Ovary (tissue), 7 donors: ENCODE measurements at regions not wholly inside any gene's neighbourhood (a gene's known extent, or its start where the extent isn't known, plus 50 kb on each side); places are given as distances from the start of the nearest gene placed in this dataset.

Experiments used
- DNase-seq, 5 donors: peaks; one replicate each; pipeline ENCODE4 v3.0.0-alpha.2; 2019 to 2020
- H3K27ac ChIP-seq, 2 donors: fragments of 200-600 bp; one replicate each; pipeline versions ENCODE4 v1.5.1 to v1.8.0; 2019 to 2022
- H3K27me3 ChIP-seq: fragments of 200-600 bp; one replicate; pipeline ENCODE4 v1.8.0; 2022
- H3K36me3 ChIP-seq: fragments of 200-600 bp; sonication (generic); one replicate; pipeline ENCODE4 v1.5.1; 2019
- H3K4me1 ChIP-seq: one replicate; pipeline ENCODE4 v1.8.1; 2013; ENCODE audit warnings: mild to moderate bottlenecking, moderate library complexity; ENCODE audit not compliant: insufficient read depth
- H3K4me3 ChIP-seq: fragments of 200-600 bp; sonication (generic); one replicate; pipeline ENCODE4 v1.5.1; 2017
- H3K9me3 ChIP-seq, 2 donors: fragments of 200-600 bp in 1 of 2; sonication (generic) in 1 of 2; one replicate each; pipeline versions ENCODE4 v1.5.1 to v1.8.1; 2013 to 2019; ENCODE audit warnings: mild to moderate bottlenecking in 1 of 2, moderate library complexity in 1 of 2
- EP300 ChIP-seq: sonication (generic); formaldehyde crosslinking; IDR thresholded peaks from one replicate; pipeline ENCODE4 v1.6.1; 2017; ENCODE audit warnings: antibody characterized with exemption
- POLR2A ChIP-seq: fragments of 450-650 bp; IDR thresholded peaks from one replicate; pipeline ENCODE4 v1.6.1; 2017; ENCODE audit warnings: antibody characterized with exemption, mild to moderate bottlenecking, moderate library complexity
- WGBS, 3 donors: extraction: QIAGEN DNeasy Blood & Tissue Kit in 1 of 3; methylation state at CpG; one replicate each; pipeline versions ENCODE4 v1.1.5 to v1.1.7; 2013 to 2017; 5-methylcytosine and 5-hydroxymethylcytosine counted together
- intact Hi-C, 4 donors: fragments of 100-400 bp; cut with DNase I; formaldehyde crosslinking; loops; one replicate each; pipeline versions ENCODE4 v1.11.0 to v1.15.1; 2022 to 2023
- TF ChIP-seq, protein P1 (sequence below), 3 donors: fragments of 450-650 bp in 2 of 3; fragments of 200-600 bp in 1 of 3; IDR thresholded peaks; one replicate each; pipeline versions ENCODE4 v1.5.1 to v1.8.0; 2016 to 2022; ENCODE audit warnings: antibody characterized with exemption in 3 of 3, mild to moderate bottlenecking in 1 of 3
- donor health status: DM: no; HTN: no; CAD: no; lungs with moderate emphysema.
- donor health status: DM: no; HTN: no; CAD: no.
- donor health status: Bipolar disorder and iron deficiency.
- donor health status: DM: no; HTN: no; CAD: no.
- donor health status: DM: yes; HTN: yes; CAD: no.

DNA sequence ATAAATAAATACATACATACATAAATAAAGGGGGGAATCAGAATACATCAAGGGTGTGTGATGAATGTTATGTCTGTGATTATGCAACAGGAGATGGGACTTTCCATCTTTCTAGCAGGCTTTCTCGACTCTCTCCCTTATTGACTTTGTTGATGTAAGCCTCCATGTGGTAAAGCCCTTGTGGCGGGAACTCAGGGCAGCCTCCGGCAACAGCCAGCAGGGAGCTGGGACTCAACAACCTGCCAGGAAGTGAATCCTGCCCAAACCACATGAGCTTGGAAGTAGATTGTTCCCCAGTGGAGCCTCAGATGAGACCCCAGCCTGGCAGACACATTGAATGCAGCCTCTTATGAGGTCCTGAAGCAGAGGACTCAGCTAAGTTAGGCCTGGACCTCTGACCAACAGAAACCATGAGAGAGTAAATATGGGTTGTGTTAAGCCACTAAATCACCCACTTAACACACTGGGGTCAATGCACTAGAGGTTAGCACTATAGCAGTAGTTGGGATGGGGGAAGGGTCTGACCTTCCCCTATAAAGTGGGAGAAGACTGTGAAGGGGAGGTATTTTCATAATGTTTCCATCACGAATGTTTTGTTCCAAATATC, 104.0 kb downstream of the JCAD start:
- H3K27me3 ChIP-seq = no peaks in the 10 kb centered on the region
- no peaks in the 10 kb centered on the region for H3K36me3 ChIP-seq
- H3K9me3 ChIP-seq = no peaks in the 10 kb centered on the region
- intact Hi-C loops = no loop called here
- TF ChIP-seq POLR2A (no peak), EP300 (no peak)
- TF ChIP-seq, protein P1, sequence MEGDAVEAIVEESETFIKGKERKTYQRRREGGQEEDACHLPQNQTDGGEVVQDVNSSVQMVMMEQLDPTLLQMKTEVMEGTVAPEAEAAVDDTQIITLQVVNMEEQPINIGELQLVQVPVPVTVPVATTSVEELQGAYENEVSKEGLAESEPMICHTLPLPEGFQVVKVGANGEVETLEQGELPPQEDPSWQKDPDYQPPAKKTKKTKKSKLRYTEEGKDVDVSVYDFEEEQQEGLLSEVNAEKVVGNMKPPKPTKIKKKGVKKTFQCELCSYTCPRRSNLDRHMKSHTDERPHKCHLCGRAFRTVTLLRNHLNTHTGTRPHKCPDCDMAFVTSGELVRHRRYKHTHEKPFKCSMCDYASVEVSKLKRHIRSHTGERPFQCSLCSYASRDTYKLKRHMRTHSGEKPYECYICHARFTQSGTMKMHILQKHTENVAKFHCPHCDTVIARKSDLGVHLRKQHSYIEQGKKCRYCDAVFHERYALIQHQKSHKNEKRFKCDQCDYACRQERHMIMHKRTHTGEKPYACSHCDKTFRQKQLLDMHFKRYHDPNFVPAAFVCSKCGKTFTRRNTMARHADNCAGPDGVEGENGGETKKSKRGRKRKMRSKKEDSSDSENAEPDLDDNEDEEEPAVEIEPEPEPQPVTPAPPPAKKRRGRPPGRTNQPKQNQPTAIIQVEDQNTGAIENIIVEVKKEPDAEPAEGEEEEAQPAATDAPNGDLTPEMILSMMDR (IDR thresholded peaks at IDR 0.05) = no peak
- no peaks in the 10 kb centered on the region for H3K4me1 ChIP-seq
- no peak overlapping the region for H3K27ac ChIP-seq
- 65 to 84% (median 79%) methylated on average over 4 of the region's 4 CpGs for WGBS, 3 donors
- DNase-seq = no peak
- no peak overlapping the region for H3K4me3 ChIP-seq

DNA sequence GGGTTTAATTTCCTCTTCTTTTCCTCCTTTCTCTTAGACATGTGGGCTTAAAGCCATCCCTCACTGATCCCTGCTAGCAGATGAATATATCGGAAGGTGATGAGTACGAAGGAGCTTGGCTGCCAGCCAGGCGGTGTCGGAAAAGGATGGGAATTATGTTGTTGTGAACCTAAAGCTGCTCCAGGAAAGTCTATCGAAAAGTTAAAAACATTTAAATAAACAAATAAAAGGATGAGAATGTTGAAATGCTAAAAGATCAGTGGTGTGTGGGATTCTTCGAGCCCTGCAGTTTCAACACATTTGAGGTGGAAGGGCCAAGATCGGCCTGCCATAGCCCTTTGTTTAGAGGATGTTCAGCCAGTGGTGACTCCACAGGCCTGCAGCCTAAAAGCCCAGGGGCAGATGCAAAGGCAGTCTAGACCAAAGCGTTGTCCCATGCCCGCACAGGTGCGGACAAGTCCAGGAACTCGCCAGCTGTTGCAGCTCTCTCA, 107.9 kb downstream of the JCAD start:
- Histone ChIP-seq H3K36me3 (no peaks in the 10 kb centered on the region), H3K27me3 (no peaks in the 10 kb centered on the region), H3K9me3 (no peaks in the 10 kb centered on the region), H3K27ac (no peak overlapping the region), H3K4me3 (no peak overlapping the region), H3K4me1 (peaks cover 6% of the 10 kb centered on the region)
- WGBS, 3 donors = 53 to 54% (median 53%) methylated on average over 11 of the region's 11 CpGs
- TF ChIP-seq POLR2A = no peak
- TF ChIP-seq EP300 = no peak
- TF ChIP-seq, protein P1 (IDR thresholded peaks at IDR 0.05) = no peak
- intact Hi-C loops = no loop called here
- no peak for DNase-seq

DNA sequence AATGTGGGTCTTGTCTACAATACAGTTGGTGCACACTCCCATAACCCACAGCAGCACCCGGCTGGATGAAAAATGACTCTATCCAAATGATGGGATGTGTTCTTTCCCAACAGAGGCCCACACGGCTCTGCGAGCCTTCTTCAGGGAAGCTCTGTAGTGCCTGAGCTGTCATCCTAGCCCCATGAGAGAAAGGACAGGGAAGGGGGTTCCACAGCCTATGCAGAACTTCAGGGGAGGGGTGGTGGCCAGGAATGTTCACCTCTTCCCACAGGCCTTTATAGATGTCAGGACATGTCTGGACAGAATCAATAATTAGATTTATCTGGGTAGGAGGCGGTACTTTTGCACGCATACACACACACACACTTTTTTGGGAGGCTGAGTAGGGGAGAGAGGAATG, 109.0 kb downstream of the JCAD start:
- DNase-seq = no peak
- Histone ChIP-seq H3K9me3 (no peaks in the 10 kb centered on the region), H3K27ac (no peak overlapping the region), H3K4me1 (peaks cover 6% of the 10 kb centered on the region), H3K36me3 (no peaks in the 10 kb centered on the region), H3K27me3 (no peaks in the 10 kb centered on the region), H3K4me3 (no peak overlapping the region)
- intact Hi-C loops = no loop called here
- 69 to 88% (median 73%) methylated on average over 5 of the region's 5 CpGs for WGBS, 3 donors
- TF ChIP-seq EP300 (no peak), POLR2A (no peak)
- TF ChIP-seq, protein P1 (IDR thresholded peaks at IDR 0.05) = no peak

DNA sequence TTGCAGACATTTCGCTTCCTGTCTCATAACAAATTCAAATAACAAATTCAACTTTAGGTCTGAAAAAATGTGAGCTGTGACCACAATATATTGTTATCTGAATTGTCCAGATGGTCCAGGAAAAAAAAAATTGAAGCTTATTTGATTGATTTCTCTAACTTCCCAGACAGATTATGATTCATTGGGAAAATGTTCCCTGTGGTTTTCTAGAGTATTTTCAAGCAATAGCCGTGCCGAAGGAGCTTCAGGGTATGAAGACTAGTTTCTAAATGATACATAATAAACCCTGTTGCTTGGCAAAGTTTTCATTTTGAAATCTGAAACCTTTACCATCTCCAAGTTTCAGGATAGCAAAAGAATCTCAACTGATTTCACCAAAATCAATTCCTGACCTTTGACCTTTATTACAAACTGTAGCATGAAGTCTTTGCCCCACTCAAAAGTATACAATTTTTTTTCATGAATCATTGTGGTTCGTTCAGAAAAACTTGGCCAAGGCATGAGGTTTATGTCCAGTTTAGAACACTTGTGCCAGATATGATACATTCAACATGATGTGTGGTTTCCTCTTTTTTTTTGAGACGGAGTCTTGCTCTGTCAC, 109.9 kb downstream of the JCAD start:
- H3K27me3 ChIP-seq = no peaks in the 10 kb centered on the region
- TF ChIP-seq, protein P1 (IDR thresholded peaks at IDR 0.05) = no peak
- no peak for TF ChIP-seq EP300
- TF ChIP-seq POLR2A = no peak
- H3K9me3 ChIP-seq = no peaks in the 10 kb centered on the region
- intact Hi-C loops = no loop called here
- no peak overlapping the region for H3K4me3 ChIP-seq
- H3K4me1 ChIP-seq = peaks cover 6% of the 10 kb centered on the region
- no peak for DNase-seq
- H3K27ac ChIP-seq = peak overlapping the region in 1 of 2 donors; percentile 46
- 12 to 17% (median 14%) methylated on average over 5 of the region's 5 CpGs for WGBS, 3 donors
- no peaks in the 10 kb centered on the region for H3K36me3 ChIP-seq
